NCI-H1436 (cell line): ENCODE measurements at regions not wholly inside any gene's neighbourhood (a gene's known extent, or its start where the extent isn't known, plus 50 kb on each side); places are given as distances from the start of the nearest gene placed in this dataset.

Experiments used
- DNase-seq: peaks from one replicate; lab custom pipeline; 2025; lab: John Stamatoyannopoulos, UW

DNA sequence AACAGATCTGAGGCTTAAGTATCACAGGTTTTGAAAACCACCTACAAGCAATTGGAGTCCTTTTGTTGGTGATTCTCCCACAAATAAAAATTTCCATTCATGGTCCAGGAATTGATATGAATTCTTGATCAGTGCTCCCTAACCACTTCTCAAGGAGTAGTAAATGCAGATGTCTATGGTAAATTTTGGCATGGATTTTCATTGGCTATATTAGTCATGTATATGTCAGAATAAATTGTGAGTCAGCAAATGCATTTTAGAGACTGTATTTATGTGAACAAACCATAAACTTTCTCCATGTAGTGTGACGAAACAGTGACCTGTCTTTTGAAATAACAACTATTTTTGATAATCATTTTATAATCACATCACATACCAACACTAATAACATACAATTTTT is 611.1 kb downstream of the HTR1A start:
- no peak for DNase-seq

DNA sequence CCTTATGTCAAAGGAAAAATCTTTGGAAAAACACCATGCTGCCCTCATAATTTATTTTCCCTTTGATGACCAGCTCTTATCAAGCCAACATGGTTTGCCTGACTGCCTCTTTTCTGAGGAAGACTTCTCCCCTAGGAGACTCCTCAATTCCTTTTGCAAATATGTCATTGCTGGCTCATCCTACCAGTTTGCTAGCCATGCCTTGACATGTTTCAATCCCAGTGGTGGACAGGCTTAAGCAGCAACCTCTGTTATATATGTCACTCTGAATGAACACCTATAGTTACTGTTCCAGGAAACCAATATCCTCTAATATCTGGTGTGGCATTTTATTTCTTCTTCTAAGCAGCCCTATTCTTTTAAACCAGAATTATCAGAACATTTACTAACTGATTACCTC is 615.8 kb downstream of the HTR1A start:
- DNase-seq: no peak

DNA sequence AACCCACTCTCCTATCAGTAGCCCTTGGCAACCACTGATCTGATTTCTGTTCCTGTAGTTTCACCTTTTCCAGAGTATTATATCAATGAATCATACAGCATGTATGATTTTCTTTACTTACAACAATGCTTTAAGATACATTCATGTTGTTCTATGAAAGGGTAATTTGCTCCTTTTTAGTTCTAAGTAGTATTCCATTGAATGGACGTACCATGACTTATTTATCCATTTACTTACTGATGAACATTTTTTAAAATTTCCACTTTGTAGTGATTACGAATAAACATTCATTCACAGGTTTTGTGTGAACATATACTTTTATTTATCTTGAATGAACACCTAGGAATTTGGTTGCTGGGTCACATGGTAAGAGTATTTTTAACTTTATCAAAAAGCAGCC is 620.8 kb downstream of the HTR1A start:
- no peak for DNase-seq

DNA sequence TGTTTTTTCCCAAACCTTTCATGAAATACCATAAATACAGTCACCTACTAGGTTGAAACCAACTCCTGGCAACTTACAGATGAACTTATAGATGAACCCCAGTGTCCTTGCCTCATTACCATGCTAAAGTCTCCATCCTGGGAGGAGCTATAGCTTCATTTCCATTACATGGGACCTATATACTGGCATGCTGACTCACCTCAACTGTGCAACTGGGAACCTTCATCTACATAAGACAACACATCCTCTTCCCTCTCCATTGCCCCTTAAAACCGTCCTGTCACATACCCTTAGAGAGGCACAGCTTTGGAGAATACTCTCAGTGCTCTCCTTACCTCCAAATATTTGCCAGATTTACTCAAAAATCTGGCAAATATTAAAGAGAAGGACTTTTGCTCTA is 638.3 kb downstream of the HTR1A start:
- DNase-seq: no peak

DNA sequence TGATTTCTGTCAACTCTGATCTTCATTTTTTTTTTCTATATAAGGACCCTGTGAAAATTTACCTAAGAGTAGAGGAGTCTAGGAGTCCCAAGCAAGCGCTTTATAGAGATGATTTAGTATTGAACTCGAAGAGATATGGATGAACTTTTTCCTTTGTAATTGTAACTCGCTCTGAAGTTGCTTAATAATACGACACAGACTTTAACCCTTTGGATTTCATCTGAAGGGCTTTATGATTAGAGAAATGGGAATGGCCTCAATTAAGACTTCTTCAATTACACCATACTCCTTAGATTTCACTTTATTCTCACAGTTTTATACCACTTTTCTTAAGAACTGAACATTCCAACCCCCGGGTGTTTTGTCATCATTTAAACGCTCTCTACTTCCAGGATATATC is 647.7 kb downstream of the HTR1A start:
- DNase-seq: no peak

DNA sequence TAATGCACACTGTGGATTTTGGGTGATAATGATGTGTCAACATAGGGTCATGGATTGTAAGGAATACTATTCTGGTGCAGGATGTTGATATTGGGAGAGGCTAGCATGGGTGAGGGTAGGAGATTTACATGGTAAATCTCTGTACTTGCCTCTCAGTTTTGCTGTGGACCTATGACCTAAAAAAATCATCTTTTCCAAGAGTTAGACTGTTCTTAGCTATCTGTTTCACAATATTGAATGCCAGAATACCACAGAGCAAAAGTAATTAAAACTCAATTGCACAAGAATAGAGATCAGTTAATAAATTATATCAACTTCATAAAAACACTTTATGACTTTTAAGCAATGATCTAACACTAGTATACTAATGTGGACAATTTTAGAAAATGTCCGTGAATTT is 651.6 kb downstream of the HTR1A start:
- DNase-seq: no peak

DNA sequence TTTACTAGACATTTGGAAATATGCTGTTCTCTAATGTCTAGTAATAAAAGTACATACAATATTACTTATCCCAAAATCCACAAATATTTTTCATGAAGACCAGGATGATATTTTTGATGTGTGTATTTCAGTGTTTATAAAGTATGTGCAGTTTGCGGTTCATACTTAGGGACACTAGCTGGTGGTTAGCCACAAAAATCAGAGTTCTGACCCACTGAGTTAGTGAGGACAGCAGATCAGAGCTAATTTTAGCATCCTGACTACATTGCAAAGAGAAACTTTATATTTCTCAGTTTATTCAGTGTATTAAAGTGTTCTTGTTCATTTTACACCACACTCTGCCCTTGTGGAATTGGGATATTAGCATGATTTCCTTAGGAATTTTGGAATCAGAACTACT is 655.3 kb downstream of the HTR1A start:
- DNase-seq: no peak

DNA sequence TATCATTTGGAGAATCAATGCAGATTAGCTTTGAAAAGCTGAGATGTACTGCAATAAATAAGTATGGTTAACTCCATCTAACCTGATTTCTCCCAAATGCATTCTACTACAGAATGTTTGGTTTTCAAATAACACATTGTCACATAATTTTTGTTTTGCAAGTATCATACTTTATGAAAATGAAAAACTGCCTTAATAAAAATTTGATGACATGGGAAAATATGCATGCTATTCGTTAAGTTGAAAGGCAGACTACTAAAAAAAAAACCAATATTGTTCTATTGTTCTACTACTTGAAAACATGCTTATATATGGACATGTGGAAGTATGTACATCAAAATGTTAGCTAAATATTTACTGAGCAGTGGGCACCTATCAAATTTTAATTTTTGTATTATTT is 668.9 kb downstream of the HTR1A start:
- DNase-seq: no peak

DNA sequence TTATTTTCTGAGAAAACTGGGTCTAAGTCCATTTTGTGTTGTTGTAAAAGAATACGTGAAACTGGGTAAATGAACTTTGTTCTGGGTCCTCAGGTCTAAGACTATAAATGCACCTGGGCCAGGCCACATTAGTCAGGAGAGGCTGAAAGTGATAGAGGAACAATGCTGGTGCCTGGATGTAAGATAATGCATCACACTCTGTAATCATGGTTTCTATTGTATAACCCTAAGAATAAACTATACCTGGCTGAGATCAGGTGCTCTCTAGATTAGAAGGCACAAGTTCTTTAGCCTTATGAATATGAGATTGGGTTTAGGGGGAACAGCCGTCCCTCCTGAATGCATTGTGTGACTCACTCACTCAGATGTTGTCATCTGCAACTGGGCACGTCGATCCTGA is 675.5 kb downstream of the HTR1A start:
- no peak for DNase-seq

DNA sequence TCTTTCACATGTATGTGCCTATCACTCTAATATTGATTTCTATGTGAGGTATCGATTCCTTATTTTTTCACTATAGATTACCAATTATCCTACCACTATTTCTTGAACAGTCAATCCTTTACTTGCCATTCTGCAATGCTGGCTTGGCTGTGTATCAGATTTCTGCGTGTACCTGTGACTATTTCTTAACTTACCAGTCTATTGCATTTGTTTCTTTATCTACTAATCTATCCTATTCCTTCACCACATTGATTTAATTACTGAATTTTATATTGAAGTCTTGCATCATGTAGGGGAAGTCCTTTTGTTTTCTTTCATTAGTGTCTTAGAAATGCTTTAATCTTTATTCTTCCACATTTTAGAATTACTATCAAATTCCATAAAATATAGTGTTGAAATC is 684.8 kb downstream of the LRRC70 start:
- DNase-seq: no peak

DNA sequence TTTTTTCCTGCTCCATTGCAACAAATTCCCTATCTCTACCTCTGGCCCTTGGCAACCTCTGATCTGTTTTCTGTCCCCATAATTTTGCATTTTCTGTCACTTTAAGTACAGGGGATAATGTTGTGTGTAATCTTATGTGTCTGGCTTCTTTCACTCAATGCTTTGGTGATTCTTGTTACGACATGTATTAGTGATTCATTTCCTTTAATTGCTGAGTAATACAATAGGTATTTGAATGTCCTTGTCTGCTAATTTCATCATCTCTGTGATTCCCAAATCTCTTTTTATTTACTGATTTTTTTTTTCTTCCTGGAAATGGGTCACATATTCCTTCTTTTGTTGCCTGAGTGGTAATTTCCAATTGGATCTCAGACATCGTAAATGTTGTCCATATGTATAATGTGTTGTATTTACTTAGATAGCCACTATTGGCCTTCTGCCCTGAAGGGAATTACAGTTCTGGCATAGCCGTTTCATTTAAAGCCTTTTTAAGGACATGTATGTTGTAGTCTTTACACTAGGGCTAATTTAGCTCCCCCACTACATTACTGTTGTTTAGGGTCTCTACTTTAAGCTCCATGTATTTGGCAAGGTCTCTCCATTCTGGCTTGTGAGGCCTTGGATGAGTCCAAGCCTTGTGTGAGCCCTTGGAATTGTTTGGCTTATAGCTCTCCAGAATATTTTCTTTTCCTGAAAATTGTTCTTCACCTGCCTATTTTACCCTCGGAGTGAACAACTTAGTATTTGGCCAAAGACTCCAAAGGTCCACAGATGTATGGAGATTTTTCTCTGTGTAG is 683.8 kb downstream of the LRRC70 start:
- no peak for DNase-seq

DNA sequence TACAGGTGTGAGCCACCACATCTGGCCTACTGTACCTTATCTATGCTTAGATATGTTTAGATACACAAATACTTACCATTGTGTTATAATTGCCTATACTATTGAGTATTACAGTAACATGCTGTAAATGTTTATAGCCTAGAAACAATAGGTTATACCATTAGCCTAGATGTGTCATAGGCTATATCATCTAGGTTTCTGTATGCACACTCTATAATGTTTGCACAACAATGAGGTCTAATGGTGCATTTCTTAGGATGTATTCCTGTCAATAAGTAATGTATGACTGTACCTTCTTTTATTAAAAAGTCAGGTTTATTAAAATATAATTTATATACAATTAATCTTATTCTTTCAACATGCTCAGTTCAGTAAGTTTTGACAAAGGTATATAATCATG is 683.1 kb downstream of the LRRC70 start:
- DNase-seq: no peak

DNA sequence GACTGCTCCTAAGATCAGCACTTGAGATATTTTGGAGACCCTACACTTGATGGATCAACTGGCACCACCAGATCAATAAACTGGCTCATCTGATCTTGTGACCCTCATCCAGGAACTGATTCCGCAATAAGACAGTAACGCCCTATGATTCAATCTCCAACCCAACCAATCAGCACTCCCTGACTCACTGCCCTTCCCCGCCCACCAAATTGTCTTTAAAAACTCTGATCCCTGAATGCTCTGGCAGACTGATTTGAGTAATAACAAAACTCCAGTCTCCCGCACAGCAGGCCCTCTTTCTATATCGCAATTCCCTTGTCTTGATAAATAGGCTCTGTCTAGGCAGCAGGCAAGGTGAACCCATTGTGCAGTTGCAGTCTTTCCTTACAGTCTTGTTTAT is 677.0 kb downstream of the LRRC70 start:
- no peak for DNase-seq

DNA sequence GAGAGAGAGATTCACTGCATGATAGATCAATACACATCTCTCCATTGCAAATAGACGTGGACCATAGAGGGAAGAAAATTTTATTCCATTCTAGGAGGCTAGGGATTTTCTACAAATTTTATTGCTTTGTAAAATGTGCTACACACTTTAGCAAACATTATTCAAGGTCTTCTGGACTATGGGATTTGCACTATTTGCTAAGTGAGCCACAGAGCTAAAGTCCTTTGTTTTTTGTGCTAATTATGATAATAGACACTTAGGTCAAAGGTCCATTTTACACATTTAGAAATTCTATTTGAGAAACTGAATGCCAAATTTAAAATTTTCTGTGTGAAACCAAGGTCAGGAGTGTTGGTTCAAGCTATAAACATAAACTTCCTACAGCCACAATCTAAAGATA is 672.3 kb downstream of the LRRC70 start:
- DNase-seq: no peak

DNA sequence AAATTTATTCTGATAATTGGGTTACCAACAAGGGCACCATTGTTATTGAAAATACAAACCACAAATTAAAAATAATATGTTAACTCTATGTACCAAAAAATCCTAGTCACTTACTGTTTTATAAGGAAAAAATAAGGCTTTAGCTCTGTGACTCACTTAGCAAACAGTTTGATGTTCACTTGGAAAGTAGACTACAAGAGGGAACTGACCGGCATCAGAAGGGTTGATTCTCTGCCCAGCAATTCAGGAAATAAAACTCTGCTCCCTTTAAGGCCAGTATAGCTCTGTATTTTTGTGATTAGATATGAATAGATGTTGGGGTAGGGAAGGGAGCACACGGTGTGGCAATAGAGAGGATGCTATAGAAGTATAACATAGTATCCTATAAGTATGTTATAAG is 671.3 kb downstream of the LRRC70 start:
- DNase-seq: no peak

DNA sequence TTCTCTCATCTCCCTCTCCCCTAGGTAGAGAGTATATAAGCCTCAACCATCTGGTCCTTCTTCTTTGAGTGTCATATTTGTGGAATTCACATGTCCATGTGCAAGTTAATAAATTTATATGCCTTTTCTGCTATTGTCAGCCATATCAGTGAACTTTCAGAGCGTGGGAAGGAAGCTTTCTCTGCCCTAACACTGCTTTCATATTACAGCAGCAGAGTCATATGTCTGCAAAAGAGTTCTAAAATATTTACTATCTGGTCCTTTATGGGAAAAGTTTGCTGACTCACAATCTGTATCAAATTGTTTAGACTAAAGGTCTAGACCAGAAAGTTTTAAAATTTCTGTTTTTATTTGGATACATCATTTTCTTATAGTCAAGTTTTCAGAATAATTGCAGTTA is 669.0 kb downstream of the LRRC70 start:
- DNase-seq: no peak

DNA sequence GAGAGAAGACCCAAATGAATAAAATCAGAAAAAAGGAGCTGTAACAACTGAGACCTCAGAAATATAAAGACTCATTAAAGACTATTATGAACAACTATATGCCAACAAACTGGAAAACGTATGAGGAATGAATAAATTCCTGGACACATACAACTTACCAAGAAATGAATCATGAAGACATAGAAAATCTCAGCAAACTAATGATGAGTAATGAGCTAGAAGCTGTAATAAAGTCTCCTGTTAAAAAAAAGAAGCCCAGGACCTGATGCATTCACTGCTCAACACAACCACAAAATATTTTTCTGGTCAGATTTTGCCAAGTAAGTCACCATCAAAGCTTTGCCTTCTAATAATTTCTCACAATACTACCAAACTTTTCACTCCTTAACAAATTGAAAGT is 666.7 kb downstream of the LRRC70 start:
- DNase-seq: no peak

DNA sequence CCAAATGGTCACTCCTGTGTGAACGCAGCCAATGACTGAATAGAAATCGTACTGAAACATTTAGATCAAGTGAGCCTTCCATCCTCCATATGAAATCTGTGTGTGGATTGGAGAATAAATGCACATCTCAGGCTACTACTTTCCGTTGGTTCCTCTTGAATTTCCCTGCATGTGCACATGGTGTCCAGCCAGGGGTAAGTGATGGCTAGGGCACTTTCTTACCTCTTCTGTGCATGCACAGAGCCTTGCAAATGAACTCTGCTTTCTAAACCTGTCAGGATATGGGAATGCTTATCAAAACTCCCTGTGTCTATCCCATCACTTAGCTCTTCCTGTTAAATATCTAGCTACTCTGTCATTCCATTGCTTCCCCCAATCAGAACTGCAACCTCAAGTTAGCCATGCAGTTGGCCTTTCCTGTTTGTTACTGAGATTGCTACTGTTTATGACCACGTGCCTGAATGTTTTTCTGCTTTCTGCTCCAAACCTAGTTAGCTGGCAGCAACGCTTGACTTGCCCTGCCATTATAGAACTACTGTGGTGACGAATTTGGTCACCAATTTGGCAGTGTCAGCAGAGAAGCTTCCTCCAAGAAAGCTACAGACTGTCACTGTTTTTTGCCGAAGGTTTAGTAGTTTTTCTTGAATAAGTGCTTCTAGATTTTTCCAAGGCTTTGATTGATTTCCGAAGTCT is 661.6 kb downstream of the LRRC70 start:
- no peak for DNase-seq

DNA sequence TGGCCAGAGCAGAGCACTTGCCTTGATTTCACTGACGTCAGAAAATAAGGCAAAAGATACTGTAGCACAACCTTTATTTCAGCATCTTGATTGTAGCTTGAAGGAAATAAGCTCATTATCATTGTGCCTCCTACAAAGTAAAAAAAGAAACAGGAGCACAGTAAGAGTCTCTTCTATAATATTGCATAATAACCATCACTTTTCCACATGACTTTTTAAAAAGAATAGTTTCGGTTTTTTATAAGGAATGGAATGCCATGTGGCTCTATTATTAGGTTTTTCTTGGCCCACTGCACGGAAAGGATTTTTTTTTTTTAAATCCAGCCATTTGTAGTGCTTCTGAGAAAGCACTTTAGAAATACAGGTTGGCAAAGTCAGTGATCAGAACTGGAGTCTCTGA is 655.3 kb downstream of the LRRC70 start:
- DNase-seq: no peak

DNA sequence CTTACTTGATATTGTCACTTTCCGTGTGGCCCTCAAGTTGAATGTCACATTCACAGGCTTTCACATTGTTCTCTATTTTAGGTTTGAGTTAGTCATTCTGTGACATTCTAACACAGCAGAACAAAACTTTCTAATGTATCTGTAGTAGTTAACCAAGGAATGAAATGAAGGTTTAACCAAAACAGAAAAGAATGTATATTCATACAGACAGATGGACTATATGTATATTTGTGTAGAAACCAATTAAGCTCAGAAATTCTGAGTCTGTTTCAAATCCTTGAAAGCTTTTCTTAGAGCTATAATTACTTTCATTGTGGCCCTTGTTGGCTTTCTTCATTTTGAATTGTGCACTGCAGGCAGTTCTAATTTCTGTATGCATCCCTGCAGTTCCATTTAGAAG is 654.7 kb downstream of the LRRC70 start:
- DNase-seq: no peak

DNA sequence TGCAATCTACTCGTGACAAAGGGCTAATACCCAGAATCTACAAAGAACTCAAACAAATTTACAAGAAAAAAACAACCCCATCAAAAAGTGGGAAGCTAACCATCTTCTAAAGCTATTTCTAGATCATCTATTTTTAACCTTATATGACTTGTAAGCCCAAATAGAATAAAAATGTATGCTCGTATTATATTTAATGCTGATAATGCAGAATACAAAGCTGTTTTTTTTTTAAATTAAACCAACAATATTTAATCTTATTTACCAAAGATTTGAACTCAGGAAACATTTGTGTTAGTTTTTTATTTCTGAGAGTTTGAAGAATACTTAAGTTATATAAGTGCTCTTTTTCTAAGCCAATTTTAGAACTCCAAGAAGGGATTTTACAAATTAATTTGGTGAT is 652.1 kb downstream of the LRRC70 start:
- DNase-seq: no peak

DNA sequence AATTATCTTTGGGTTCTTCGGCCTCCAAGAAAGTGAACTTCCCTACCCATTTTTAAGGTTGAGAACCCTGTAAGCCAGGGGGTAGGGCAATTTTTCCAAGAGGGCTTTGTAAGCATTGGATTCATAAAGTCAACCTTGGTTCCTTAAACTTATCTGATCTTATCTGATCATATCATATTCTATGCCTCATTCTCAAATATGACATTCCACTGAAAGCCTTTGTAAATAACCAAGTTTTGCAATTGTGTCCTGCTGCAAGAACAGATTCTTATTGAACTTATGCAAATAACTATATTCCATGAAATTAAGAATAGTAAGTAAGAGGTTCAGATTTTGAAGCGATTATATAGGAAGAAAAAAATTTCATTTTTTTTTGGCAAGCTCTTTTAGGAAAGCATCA is 649.5 kb downstream of the LRRC70 start:
- DNase-seq: no peak

DNA sequence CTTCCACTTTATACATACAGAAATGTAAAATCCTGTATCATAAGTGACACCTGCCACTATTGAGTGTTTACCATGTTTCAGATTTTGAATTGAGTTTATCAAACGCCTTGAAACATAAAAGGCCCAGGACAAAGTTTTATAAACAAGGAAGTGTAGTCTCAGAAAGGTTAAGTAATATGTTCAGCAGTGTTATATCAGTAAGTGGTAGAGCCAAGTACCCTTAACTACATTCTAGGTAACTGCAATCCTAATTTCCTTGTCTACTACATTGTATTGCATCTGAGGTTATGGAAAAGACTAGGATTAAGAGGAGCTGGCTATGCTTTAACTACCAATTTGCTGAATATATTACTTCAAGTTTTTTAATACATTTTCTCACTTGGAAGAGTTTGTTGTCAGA is 641.6 kb downstream of the LRRC70 start:
- no peak for DNase-seq

DNA sequence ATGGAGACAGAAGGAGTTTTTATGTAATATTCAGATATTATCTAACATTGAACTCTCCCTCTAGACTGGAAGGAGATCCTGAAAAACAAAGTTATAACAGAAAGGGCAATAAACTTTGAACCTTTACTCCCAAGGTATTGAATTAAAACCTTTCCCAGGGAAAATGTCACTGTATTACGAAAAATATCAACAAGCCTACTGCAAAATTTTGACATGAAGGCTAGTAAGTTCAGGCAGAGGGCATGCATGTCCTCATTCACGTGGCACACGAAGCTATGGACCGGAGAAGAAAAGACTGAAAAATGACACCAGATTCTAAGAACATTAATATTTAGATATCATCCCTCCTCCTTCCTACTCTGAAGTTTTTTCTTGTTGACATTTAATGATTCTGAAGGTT is 638.8 kb downstream of the LRRC70 start:
- DNase-seq: no peak
